IPS DF 6.9 (cell line): ENCODE measurements at regions not wholly inside any gene's neighbourhood (a gene's known extent, or its start where the extent isn't known, plus 50 kb on each side); places are given as distances from the start of the nearest gene placed in this dataset.

Experiments
- DNase-seq: peaks from one replicate; pipeline ENCODE4 v3.0.0-alpha.2; 2013; ENCODE audit warnings: low read depth, low spot score
- H3K27ac ChIP-seq: one replicate; pipeline ENCODE4 v1.5.1; 2013; ENCODE audit warnings: low read length, control low read depth
- H3K27me3 ChIP-seq: 2 replicates; pipeline ENCODE4 v1.6.1; 2013; ENCODE audit warnings: mild to moderate bottlenecking, low read length; ENCODE audit not compliant: control insufficient read depth, insufficient read depth
- H3K36me3 ChIP-seq: 2 replicates; pipeline ENCODE4 v1.6.1; 2013; ENCODE audit warnings: low read length; ENCODE audit not compliant: control insufficient read depth, insufficient read depth
- H3K4me1 ChIP-seq: 2 replicates; pipeline ENCODE4 v1.6.1; 2013; ENCODE audit warnings: low read length; ENCODE audit not compliant: control insufficient read depth, insufficient read depth
- H3K4me3 ChIP-seq: 2 replicates; pipeline ENCODE4 v1.5.1; 2013; ENCODE audit warnings: mild to moderate bottlenecking, low read length
- H3K9me3 ChIP-seq: 2 replicates; pipeline ENCODE4 v1.6.1; 2013; ENCODE audit warnings: low read length, inconsistent platforms; ENCODE audit not compliant: control insufficient read depth, insufficient read depth
- WGBS: extraction: QIAGEN DNeasy Blood & Tissue Kit; methylation state at CpG from one replicate; pipeline ENCODE4 v1.1.7; 2013; ENCODE audit warnings: mixed read lengths, missing lambda C conversion rate; ENCODE audit not compliant: insufficient read length, insufficient coverage; 5-methylcytosine and 5-hydroxymethylcytosine counted together

DNA sequence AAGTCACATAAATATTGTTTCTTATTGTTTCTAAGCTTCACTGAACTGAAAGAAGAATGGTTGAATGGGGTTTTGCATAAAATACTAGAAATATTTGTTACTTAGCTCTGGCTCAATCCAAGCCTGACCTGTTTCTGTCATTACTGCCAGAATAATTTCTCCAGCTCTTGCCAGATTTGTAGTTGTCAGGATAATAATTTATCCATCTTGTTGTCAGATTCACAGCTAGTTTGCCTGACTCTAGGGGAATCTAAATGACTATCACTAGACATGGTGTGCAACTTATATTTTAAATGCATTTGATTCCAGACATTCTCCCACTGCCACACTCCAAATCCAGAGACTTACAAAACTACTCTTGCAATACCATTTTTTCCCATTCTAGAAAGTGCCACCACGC, 422.7 kb downstream of the ZSWIM6 start:
- Histone ChIP-seq H3K36me3 (no peaks in the 10 kb centered on the region), H3K4me3 (no peak overlapping the region), H3K9me3 (no peaks in the 10 kb centered on the region), H3K27me3 (no peaks in the 10 kb centered on the region), H3K27ac (no peak overlapping the region), H3K4me1 (no peaks in the 10 kb centered on the region)
- WGBS: no CpG with 5 or more reads among the region's 1 CpG
- no peak for DNase-seq

DNA sequence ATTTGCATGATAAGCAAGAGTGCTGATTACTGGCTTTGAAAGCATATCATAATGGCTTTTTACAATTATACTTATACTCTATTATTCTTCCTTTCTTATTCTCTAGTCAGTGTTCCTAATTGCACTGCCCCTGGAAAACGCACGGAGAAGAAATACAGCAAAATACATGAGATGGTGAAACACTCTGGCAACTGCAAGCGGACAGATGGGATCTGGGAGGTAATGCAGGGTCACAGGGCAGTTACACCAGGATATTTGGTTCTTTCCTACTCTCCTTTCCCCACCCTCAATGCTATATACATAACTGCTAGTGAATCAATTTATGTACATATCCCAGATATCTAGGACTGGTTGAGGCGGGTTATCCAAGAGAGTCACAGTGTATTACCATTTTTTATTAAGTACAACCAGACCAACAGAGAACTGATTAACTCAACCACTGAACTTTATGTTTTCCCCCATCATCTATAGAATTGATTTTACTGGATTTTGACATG, 423.7 kb downstream of the ZSWIM6 start:
- Histone ChIP-seq H3K27ac (no peak overlapping the region), H3K4me1 (no peaks in the 10 kb centered on the region), H3K4me3 (no peak overlapping the region), H3K27me3 (no peaks in the 10 kb centered on the region), H3K9me3 (no peaks in the 10 kb centered on the region), H3K36me3 (no peaks in the 10 kb centered on the region)
- no peak for DNase-seq
- no CpG with 5 or more reads among the region's 4 CpGs for WGBS

DNA sequence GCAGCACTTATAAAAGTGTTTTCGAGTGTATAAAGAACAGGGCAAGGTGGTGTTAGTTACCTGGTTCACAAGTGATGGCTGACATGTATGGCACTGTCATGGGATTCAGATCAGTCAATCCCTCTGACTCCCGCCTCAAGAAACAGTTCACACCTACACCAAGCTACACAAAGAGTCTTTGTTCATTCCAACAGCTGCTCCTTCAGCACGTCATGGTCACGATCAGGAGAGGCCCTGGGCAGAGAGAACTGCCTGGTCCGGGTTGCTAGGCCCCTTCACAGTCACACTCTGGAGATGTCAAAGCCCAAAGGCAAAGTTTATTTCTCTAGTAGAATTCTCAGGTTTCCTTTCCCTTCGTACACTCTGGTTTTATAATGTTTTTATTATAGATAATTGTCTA, 426.7 kb downstream of the ZSWIM6 start:
- no peaks in the 10 kb centered on the region for H3K36me3 ChIP-seq
- WGBS: no CpG with 5 or more reads among the region's 6 CpGs
- no peak overlapping the region for H3K4me3 ChIP-seq
- H3K27me3 ChIP-seq: no peaks in the 10 kb centered on the region
- no peaks in the 10 kb centered on the region for H3K9me3 ChIP-seq
- DNase-seq: no peak
- H3K4me1 ChIP-seq: no peaks in the 10 kb centered on the region
- no peak overlapping the region for H3K27ac ChIP-seq

DNA sequence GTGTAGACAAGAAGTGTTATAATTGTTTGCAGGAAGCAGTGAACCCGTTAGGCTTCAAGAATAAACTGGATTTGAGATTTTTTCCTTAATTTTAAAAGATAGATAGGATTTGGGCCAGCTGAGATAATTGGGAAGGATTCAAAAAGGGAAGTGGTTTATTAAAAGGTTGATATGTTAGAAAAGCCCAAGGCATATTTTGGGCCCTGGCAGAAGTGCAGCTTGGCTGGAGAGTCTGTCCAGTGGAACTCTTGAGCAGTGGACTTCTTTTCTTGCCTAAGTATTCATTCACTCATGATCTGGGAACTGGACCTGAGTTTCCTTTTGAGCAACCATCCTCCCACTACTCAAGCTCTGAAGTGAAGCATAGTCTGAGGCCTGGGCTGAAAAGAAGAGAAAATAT, 433.4 kb downstream of the ZSWIM6 start:
- WGBS: no CpG with 5 or more reads among the region's 1 CpG
- H3K4me1 ChIP-seq: no peaks in the 10 kb centered on the region
- H3K36me3 ChIP-seq: no peaks in the 10 kb centered on the region
- no peak for DNase-seq
- H3K4me3 ChIP-seq: no peak overlapping the region
- H3K27me3 ChIP-seq: no peaks in the 10 kb centered on the region
- no peak overlapping the region for H3K27ac ChIP-seq
- H3K9me3 ChIP-seq: 0 out of 2 replicates have a peak, but pooled peaks cover 1% of the 10 kb centered on the region

- Histone ChIP-seq H3K4me3 (no peak overlapping the region), H3K36me3 (no peaks in the 10 kb centered on the region), H3K27me3 (no peaks in the 10 kb centered on the region), H3K4me1 (no peaks in the 10 kb centered on the region), H3K27ac (no peak overlapping the region), H3K9me3 (0 out of 2 replicates have a peak, but pooled peaks cover 1% of the 10 kb centered on the region)
- WGBS: no CpG with 5 or more reads among the region's 3 CpGs
- DNase-seq: no peak
These were observed 434.1 kb downstream of the ZSWIM6 start for GRCh38 chr5:61766141-61766540.

DNA sequence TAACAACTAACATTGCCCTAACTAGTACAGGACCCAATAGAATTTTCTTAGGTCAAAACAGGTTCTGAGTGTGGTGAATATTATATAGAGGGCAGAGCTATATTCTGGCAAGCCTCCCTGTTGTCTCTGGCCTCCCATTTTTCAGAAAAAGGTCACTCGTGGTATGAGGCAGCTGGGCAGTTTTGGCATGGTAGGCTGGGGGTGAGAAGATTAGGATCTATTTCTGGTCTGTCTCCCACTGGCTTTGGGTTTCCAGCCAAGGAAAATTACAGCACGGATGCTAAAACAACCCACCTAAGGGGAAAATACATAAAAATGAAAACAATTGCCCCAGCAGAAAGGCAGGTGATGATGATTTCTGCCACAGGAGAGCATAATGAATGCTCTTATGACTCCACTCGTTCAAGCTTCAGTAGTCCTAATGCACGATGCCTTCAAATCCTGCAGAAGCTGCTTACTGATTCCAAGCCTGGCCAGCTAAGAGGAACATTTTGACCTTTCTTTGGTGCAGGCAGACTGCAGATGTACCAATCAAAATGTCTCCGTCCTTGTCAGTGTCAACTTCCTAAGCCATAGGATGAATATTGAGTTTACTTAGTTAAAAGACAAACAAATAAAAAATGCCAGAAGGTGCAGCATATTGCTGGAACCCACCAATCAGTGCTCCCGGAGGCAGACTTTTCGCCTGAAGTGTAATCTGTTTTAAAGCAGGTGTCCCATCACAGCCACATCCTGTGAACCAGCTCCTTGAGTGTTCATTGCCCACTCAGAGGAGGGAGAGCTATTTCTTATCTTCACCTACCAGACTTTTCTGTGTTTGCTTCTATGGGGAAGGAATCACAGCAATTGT, 435.4 kb downstream of the ZSWIM6 start:
- DNase-seq: no peak
- no peaks in the 10 kb centered on the region for H3K4me1 ChIP-seq
- H3K4me3 ChIP-seq: no peak overlapping the region
- no peak overlapping the region for H3K27ac ChIP-seq
- WGBS: no CpG with 5 or more reads among the region's 7 CpGs
- 0 out of 2 replicates have a peak, but pooled peaks cover 1% of the 10 kb centered on the region for H3K9me3 ChIP-seq
- no peaks in the 10 kb centered on the region for H3K36me3 ChIP-seq
- no peaks in the 10 kb centered on the region for H3K27me3 ChIP-seq

DNA sequence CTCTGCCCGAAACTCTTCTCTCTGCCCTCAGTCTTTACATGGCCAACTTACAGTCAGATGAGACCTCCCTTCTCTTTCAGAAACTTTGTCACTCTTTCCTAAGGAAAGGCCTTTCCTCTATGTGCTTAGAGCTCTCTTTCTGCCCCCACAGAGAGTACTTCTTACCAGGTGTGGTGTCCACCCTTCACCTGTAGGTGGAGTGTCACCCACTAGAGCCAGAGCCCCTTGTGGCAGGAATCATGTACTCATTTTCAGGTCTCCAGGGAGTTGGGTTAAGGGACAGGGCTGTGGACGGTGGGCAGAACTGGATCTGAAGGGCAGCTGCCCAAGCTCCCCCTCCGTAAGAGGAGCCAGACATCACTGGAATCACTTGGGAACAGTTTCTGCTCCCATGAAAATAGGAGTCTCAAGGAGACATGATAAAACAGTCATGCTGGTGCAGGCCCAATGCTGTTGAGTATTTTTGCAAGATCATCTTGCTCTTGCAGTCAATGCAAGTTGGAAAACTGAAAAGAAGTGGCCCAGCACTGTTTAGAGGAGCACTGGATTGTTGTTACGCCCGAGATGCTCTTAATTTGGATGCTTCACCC, 436.7 kb downstream of the ZSWIM6 start:
- Histone ChIP-seq H3K4me3 (no peak overlapping the region), H3K9me3 (0 out of 2 replicates have a peak, but pooled peaks cover 1% of the 10 kb centered on the region), H3K4me1 (no peaks in the 10 kb centered on the region), H3K27me3 (no peaks in the 10 kb centered on the region), H3K27ac (no peak overlapping the region), H3K36me3 (no peaks in the 10 kb centered on the region)
- DNase-seq: peak; percentile 75
- WGBS: no CpG with 5 or more reads among the region's 5 CpGs

DNA sequence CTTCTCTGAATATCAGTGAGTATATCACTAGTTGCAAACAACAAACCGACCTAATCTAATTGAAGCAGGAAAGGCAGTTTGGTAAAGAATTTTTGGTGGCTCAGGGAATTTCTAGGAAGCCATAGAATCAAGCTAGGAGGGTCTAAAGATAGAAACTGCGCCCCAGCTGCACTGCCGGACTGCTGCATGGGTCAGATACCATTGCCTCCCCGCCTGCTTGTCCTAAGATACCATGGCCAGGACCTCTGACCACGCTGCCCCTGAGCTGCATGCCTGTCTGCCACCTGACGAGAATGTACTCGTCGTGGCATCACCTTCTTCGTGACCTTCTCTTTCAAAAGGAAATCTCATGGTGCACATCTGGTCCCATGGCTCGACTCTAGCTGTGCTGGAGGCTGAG, 439.0 kb downstream of the ZSWIM6 start:
- WGBS: no CpG with 5 or more reads among the region's 10 CpGs
- H3K27me3 ChIP-seq: no peaks in the 10 kb centered on the region
- no peak for DNase-seq
- H3K4me3 ChIP-seq: no peak overlapping the region
- H3K27ac ChIP-seq: no peak overlapping the region
- no peaks in the 10 kb centered on the region for H3K4me1 ChIP-seq
- H3K9me3 ChIP-seq: no peaks in the 10 kb centered on the region
- H3K36me3 ChIP-seq: no peaks in the 10 kb centered on the region

GRCh38 chr5:61771808-61772207, 439.8 kb downstream of the ZSWIM6 start:
- no peaks in the 10 kb centered on the region for H3K36me3 ChIP-seq
- no peaks in the 10 kb centered on the region for H3K27me3 ChIP-seq
- no peak overlapping the region for H3K27ac ChIP-seq
- H3K4me1 ChIP-seq: no peaks in the 10 kb centered on the region
- DNase-seq: no peak
- no peaks in the 10 kb centered on the region for H3K9me3 ChIP-seq
- no peak overlapping the region for H3K4me3 ChIP-seq

DNA sequence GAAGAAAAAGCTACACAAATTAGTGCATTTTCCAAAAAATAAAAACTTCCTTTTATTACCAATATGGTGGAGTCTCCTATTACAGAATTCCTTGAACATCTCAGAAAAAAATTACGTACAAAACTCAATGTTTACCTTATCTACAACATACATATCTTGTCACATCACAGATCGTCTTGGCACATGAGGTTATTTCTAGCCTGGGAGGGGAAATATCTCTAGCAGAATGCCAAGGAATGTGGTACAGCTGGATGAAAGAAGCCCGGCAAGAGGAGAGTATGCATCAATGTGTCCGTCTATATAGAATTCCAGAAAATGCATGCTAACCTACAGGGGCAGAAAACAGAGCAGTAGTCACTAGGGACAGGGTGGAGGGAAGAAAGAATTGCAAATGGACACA, 443.8 kb downstream of the ZSWIM6 start:
- Histone ChIP-seq H3K36me3 (no peaks in the 10 kb centered on the region), H3K27ac (no peak overlapping the region), H3K4me1 (no peaks in the 10 kb centered on the region), H3K27me3 (no peaks in the 10 kb centered on the region), H3K4me3 (no peak overlapping the region), H3K9me3 (no peaks in the 10 kb centered on the region)
- DNase-seq: no peak
- WGBS: 100% methylated on average over 1 of the region's 4 CpGs
